NT2/D1 (cell line): ENCODE measurements at regions not wholly inside any gene's neighbourhood (a gene's known extent, or its start where the extent isn't known, plus 50 kb on each side); places are given as distances from the start of the nearest gene placed in this dataset.
A peak's percentile ranks its signal among the peaks of the same experiment; 100 is the strongest.

Experiments
- DNase-seq: peaks from one replicate; pipeline ENCODE4 v3.0.0-alpha.2; 2011; ENCODE audit warnings: low read depth, low spot score
- H3K27me3 ChIP-seq: 2 replicates; pipeline ENCODE4 v1.6.0; 2011; ENCODE audit warnings: mild to moderate bottlenecking; ENCODE audit not compliant: insufficient read length, insufficient read depth
- H3K36me3 ChIP-seq: 2 replicates; pipeline ENCODE4 v1.6.1; 2011; ENCODE audit warnings: mild to moderate bottlenecking, low read length, mixed read lengths; ENCODE audit not compliant: insufficient read depth, insufficient read length
- H3K4me1 ChIP-seq: 2 replicates; pipeline ENCODE4 v1.5.1; 2011; ENCODE audit not compliant: insufficient read depth, insufficient read length
- H3K4me3 ChIP-seq: 2 replicates; pipeline ENCODE4 v1.5.1; 2011; ENCODE audit warnings: low read depth; ENCODE audit not compliant: insufficient read length
- H3K9ac ChIP-seq: 2 replicates; pipeline ENCODE4 v1.6.0; 2011; ENCODE audit warnings: low read depth; ENCODE audit not compliant: insufficient read length
- H3K9me3 ChIP-seq: 2 replicates; pipeline ENCODE4 v1.5.1; 2011; ENCODE audit warnings: mild to moderate bottlenecking, low read length; ENCODE audit not compliant: insufficient read depth
- SUZ12 ChIP-seq: IDR thresholded peaks from 2 replicates; pipeline ENCODE4 v1.6.1; 2011; ENCODE audit not compliant: insufficient read length, insufficient read depth; ENCODE audit errors: extremely low read depth
- YY1 ChIP-seq: IDR thresholded peaks from 2 replicates; pipeline ENCODE4 v1.6.1; 2011; ENCODE audit not compliant: insufficient read length, insufficient read depth
- ZNF274 ChIP-seq: IDR thresholded peaks from 2 replicates; pipeline ENCODE4 v1.6.1; 2011; ENCODE audit warnings: mild to moderate bottlenecking, low read depth, low read length

- Histone ChIP-seq H3K4me1 (no peaks in the 10 kb centered on the region), H3K36me3 (no peaks in the 10 kb centered on the region), H3K4me3 (no peak overlapping the region), H3K9me3 (peaks cover 5% of the 10 kb centered on the region; the same call in 1 of the 2 replicates), H3K27me3 (no peaks in the 10 kb centered on the region), H3K9ac (no peak overlapping the region)
- peak; percentile 16 for DNase-seq
- TF ChIP-seq SUZ12 (no peak), YY1 (no peak), ZNF274 (no peak)
Measured at GRCh38 chr9:87445646-87446045, 52.0 kb upstream of the DAPK1 start.

GRCh38 chr9:87446527-87446926, 51.1 kb upstream of the DAPK1 start:
- H3K4me3 ChIP-seq = no peak overlapping the region
- DNase-seq = no peak
- H3K4me1 ChIP-seq = no peaks in the 10 kb centered on the region
- no peaks in the 10 kb centered on the region for H3K27me3 ChIP-seq
- H3K36me3 ChIP-seq = no peaks in the 10 kb centered on the region
- TF ChIP-seq ZNF274 (no peak), SUZ12 (no peak), YY1 (no peak)
- peaks cover 3% of the 10 kb centered on the region; the same call in 1 of the 2 replicates for H3K9me3 ChIP-seq
- H3K9ac ChIP-seq = no peak overlapping the region

- Histone ChIP-seq H3K4me1 (no peaks in the 10 kb centered on the region), H3K36me3 (no peaks in the 10 kb centered on the region), H3K4me3 (no peak overlapping the region), H3K27me3 (no peaks in the 10 kb centered on the region), H3K9me3 (no peaks in the 10 kb centered on the region), H3K9ac (no peak overlapping the region)
- TF ChIP-seq ZNF274 = no peak
- no peak for TF ChIP-seq YY1
- TF ChIP-seq SUZ12 = no peak
- no peak for DNase-seq
Measured at GRCh38 chr9:87447547-87448432, 49.9 kb upstream of the DAPK1 start.
